Neural cell (in vitro differentiated cells): ENCODE measurements at regions not wholly inside any gene's neighbourhood (a gene's known extent, or its start where the extent isn't known, plus 50 kb on each side); places are given as distances from the start of the nearest gene placed in this dataset.

ENCODE experiments used
- EP300 ChIP-seq: fragments of 450-650 bp; conservative IDR thresholded peaks from 2 replicates; pipeline ENCODE4 v1.6.1; 2014; ENCODE audit warnings: antibody characterized with exemption, mild to moderate bottlenecking, moderate library complexity; ENCODE audit not compliant: poor library complexity, severe bottlenecking
- POLR2AphosphoS5 ChIP-seq: IDR thresholded peaks from 2 replicates; pipeline ENCODE4 v1.6.1; 2012
- SMC3 ChIP-seq: fragments of 450-650 bp; conservative IDR thresholded peaks from 2 replicates; pipeline ENCODE4 v1.6.1; 2014; ENCODE audit warnings: antibody characterized with exemption, mild to moderate bottlenecking, moderate library complexity; ENCODE audit not compliant: poor library complexity
- TF ChIP-seq, protein P1 (sequence below): fragments of 450-650 bp; IDR thresholded peaks from 2 replicates; pipeline ENCODE4 v1.5.1; 2014; ENCODE audit warnings: antibody characterized with exemption, mild to moderate bottlenecking, moderate library complexity; ENCODE audit not compliant: poor library complexity, severe bottlenecking
- TF ChIP-seq, protein P2 (sequence below): IDR thresholded peaks from 2 replicates; pipeline ENCODE4 v1.6.1; 2012; ENCODE audit warnings: borderline replicate concordance

DNA sequence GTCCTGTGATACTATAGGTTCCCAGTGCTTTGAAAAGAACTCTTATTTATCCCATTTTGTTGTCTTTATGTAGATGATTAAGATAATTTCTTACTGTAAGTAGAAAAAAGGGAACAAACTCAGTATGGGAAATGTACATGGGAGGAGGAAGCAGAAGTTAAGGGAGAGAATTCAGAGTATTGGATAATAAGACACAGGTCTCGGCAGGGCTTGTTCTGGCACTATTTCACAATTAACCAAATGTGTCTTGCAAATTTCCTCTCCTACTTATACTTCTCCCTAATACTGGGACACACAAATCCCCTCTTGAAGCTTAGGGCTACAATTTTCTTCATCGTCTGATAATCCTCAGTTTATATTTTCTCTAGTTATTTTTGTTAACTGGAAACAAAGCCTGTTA lies 744.0 kb downstream of the ADCYAP1 start:
- TF ChIP-seq POLR2AphosphoS5 (no peak), SMC3 (no peak), EP300 (no peak)
- TF ChIP-seq, protein P1, sequence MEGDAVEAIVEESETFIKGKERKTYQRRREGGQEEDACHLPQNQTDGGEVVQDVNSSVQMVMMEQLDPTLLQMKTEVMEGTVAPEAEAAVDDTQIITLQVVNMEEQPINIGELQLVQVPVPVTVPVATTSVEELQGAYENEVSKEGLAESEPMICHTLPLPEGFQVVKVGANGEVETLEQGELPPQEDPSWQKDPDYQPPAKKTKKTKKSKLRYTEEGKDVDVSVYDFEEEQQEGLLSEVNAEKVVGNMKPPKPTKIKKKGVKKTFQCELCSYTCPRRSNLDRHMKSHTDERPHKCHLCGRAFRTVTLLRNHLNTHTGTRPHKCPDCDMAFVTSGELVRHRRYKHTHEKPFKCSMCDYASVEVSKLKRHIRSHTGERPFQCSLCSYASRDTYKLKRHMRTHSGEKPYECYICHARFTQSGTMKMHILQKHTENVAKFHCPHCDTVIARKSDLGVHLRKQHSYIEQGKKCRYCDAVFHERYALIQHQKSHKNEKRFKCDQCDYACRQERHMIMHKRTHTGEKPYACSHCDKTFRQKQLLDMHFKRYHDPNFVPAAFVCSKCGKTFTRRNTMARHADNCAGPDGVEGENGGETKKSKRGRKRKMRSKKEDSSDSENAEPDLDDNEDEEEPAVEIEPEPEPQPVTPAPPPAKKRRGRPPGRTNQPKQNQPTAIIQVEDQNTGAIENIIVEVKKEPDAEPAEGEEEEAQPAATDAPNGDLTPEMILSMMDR: no peak
- TF ChIP-seq, protein P2, sequence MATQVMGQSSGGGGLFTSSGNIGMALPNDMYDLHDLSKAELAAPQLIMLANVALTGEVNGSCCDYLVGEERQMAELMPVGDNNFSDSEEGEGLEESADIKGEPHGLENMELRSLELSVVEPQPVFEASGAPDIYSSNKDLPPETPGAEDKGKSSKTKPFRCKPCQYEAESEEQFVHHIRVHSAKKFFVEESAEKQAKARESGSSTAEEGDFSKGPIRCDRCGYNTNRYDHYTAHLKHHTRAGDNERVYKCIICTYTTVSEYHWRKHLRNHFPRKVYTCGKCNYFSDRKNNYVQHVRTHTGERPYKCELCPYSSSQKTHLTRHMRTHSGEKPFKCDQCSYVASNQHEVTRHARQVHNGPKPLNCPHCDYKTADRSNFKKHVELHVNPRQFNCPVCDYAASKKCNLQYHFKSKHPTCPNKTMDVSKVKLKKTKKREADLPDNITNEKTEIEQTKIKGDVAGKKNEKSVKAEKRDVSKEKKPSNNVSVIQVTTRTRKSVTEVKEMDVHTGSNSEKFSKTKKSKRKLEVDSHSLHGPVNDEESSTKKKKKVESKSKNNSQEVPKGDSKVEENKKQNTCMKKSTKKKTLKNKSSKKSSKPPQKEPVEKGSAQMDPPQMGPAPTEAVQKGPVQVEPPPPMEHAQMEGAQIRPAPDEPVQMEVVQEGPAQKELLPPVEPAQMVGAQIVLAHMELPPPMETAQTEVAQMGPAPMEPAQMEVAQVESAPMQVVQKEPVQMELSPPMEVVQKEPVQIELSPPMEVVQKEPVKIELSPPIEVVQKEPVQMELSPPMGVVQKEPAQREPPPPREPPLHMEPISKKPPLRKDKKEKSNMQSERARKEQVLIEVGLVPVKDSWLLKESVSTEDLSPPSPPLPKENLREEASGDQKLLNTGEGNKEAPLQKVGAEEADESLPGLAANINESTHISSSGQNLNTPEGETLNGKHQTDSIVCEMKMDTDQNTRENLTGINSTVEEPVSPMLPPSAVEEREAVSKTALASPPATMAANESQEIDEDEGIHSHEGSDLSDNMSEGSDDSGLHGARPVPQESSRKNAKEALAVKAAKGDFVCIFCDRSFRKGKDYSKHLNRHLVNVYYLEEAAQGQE: no peak
